ENCODE measurements at regions not wholly inside any gene's neighbourhood (a gene's known extent, or its start where the extent isn't known, plus 50 kb on each side); places are given as distances from the start of the nearest gene placed in this dataset.

GRCh38 chr6:23339268-23339667 is 769.9 kb downstream of the HDGFL1 start:
- no peak for TF ChIP-seq CTCF (conservative IDR thresholded peaks at IDR 0.05; ENCODE audit: low read depth, low read length)

GRCh38 chr6:23340271-23340670 is 770.9 kb downstream of the HDGFL1 start:
- DNase-seq (ENCODE audit: low read depth): no peak
- TF ChIP-seq CTCF (conservative IDR thresholded peaks at IDR 0.05; ENCODE audit: low read depth, low read length): no peak

More at GRCh38 chr6:23339268-23339667, 769.9 kb downstream of the HDGFL1 start:
- DNase-seq (ENCODE audit: low read depth): no peak
- no peak overlapping the region for H3K4me3 ChIP-seq (ENCODE audit: low read length)

GRCh38 chr6:23343610-23344306 is 774.4 kb downstream of the HDGFL1 start:
- no peak for TF ChIP-seq CTCF (conservative IDR thresholded peaks at IDR 0.05; ENCODE audit: low read depth, low read length)
- no peak for DNase-seq (ENCODE audit: low read depth)
- H3K4me3 ChIP-seq (ENCODE audit: low read length): no peak overlapping the region

More at GRCh38 chr6:23340271-23340670, 770.9 kb downstream of the HDGFL1 start:
- H3K4me3 ChIP-seq (ENCODE audit: low read length): no peak overlapping the region

GRCh38 chr6:23348185-23348584 is 777.8 kb upstream of the NRSN1 start:
- TF ChIP-seq CTCF (conservative IDR thresholded peaks at IDR 0.05; ENCODE audit: low read depth, low read length): no peak
- H3K4me3 ChIP-seq (ENCODE audit: low read length): no peak overlapping the region
- no peak for DNase-seq (ENCODE audit: low read depth)

- DNase-seq (ENCODE audit: low read depth): peak; percentile 87
- no peak overlapping the region for H3K4me3 ChIP-seq (ENCODE audit: low read length)
- no peak for TF ChIP-seq CTCF (conservative IDR thresholded peaks at IDR 0.05; ENCODE audit: low read depth, low read length)
These were observed 776.4 kb upstream of the NRSN1 start for GRCh38 chr6:23349521-23350147.

- no peak for DNase-seq (ENCODE audit: low read depth)
- no peak for TF ChIP-seq CTCF (conservative IDR thresholded peaks at IDR 0.05; ENCODE audit: low read depth, low read length)
- H3K4me3 ChIP-seq (ENCODE audit: low read length): no peak overlapping the region
These were observed 775.1 kb upstream of the NRSN1 start for GRCh38 chr6:23350752-23351453.
